Hematopoietic multipotent progenitor cell treated with erythropoietin and hydrocortisone succinate and interleukin-3 and kit ligand, for 17 days (in vitro differentiated cells): ENCODE measurements at regions not wholly inside any gene's neighbourhood (a gene's known extent, or its start where the extent isn't known, plus 50 kb on each side); places are given as distances from the start of the nearest gene placed in this dataset.

Experiments used
- DNase-seq: peaks from one replicate; pipeline ENCODE4 v3.0.0-alpha.2; 2015; ENCODE audit warnings: low spot score

- DNase-seq, result no peak
Observed at GRCh38 chr6:14966096-14966905, 279.6 kb upstream of the JARID2 start.

DNA sequence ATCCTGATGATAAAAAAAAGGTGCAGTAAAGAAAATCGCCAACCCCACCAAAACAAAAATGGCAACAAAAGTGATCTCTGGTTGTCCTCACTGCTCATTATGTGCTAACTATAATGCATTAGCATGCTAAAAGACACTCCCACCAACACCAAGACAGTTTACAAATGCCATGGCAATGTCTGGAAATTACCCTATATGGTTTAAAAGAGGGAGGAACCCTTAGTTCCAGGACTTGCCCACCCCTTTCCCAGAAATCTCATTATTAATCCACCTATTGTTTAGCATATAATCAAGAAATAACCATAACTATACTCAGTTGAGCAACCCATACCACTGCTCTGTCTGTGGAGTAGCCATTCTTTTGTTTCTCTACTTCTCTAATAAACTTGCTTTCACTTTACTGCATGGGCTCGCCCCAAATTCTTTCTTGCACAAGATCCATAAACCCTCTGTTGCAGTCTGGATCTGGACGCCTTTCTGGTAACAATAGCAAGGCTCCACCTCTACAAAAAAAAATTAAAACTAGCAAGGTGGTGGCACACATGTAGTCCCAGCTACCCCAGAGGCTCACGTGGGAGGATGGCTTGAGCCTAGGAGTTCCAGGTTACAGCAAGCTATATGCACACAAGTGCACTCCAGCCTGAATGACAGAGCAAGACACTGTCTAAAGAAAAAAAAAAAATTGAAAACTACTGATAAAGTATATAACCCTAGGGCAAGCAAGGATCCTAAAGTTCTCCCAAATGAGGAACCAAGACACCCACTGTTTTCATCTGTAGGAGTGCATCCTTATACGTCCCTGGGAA lies 278.8 kb upstream of the JARID2 start:
- DNase-seq, result no peak

- no peak for DNase-seq
Observed at GRCh38 chr6:14968056-14968637, 277.7 kb upstream of the JARID2 start.

- no peak for DNase-seq
Observed at GRCh38 chr6:14969126-14969525, 276.7 kb upstream of the JARID2 start.

GRCh38 chr6:14972379-14973067 lies 273.3 kb upstream of the JARID2 start:
- DNase-seq, result no peak

- DNase-seq, result no peak
Observed at GRCh38 chr6:14974372-14974771, 271.5 kb upstream of the JARID2 start.

- DNase-seq, result no peak
Observed at GRCh38 chr6:14974792-14975470, 270.9 kb upstream of the JARID2 start.

DNA sequence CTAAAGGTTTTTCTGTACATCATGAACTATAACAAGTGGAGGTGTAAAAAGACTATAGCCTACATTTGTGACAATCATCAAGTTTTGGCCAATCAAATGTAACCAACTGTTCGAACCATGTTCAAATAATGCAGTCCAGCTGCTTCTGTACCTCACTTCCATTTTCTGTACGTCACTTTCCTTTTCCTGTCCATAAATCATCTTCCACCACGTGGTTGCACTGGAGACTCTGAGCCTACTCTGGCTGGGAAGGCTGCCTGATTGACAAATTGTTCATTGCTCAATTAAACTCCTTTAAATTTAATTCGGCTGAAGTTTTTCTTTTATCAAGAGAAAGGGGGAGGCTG lies 270.4 kb upstream of the JARID2 start:
- DNase-seq, result no peak

DNA sequence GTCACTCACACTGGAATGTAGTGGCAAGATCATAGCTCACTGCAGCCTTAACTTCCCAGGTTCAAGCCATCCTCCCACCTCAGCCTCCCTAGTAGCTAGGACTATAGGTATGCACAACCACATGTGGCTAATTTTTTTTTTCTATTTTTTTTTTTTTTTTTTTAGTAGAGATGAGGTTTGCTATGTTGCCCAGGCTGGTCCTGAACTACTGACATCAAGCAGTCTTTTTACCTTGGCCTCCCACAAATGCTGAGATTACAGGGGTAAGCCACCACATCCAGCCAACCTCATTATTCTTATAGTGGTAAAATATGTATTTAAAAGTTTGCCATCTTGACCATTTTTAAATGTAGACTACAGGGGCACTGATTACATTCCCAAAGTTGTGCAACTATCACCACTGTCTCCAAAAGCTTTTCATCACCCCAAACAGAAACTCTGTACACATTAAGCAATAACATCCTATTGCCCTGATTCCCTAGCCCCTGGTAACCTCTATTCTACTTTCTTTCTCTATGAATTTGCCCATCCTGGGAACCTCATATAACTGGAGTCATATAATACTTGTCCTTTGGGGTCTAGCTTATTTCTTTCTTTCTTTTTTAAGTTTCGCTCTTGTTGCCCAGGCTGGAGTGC lies 268.0 kb upstream of the JARID2 start:
- no peak for DNase-seq

DNA sequence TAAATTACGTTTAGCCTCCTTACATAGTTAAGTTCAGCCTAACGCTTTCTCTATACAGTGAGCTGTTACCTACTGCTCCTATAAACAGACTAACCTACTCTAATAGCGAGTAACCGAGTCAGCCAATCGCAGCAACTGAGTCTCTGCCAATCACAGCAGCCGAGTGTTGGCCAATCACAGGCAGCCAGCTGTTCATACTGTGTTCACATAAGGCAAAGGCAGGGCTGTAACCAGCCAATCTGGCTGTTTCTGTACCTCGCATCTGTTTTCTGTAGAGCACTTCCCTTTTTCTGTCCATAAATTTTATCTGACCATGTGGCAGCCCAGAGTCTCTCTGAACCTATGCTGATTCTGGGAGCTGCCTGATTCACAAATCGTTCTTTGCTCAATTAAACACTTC lies 263.9 kb upstream of the JARID2 start:
- DNase-seq, result no peak

DNA sequence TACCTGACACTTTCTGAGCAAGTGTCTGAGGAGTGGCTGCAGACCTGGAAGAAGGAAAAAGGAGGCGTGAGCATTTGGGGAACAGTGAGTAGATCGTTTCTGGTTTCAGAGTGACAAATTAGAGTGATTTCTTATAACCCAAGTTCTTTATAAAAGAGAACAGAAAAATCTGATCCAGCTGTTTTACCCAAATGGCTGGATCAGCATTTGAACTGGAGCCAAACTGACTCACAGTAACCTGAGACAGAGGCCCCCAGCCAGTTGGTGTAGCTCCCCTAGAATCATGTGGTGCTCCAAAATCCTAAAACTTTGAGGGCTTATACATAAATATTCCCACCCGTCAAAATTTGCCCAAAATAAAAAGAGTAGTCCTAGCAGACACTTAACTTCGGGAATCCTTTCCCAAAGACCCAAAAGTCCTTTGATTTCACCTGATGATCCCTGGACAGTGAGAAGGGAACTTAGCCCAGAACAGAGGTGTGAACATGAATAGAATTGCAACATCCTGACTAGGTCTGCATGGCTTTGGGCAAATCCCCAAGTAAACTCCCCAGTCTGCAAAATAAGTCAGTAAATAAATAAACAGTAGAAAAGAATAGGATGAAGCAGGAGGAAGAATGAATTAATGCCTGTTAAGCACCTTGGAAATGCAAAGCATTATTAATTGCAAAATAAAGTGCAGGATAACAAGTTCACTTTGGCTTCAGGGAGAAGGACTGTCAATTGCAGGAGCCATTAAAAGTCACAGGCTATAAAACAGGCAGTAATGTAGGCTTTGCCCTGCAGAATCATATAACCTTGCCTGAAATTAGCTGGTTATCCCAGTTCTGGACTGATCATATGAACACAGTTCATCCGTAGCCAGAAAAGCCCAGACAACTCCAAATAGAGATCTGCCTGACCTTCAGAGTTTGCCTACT lies 262.0 kb upstream of the JARID2 start:
- no peak for DNase-seq

DNA sequence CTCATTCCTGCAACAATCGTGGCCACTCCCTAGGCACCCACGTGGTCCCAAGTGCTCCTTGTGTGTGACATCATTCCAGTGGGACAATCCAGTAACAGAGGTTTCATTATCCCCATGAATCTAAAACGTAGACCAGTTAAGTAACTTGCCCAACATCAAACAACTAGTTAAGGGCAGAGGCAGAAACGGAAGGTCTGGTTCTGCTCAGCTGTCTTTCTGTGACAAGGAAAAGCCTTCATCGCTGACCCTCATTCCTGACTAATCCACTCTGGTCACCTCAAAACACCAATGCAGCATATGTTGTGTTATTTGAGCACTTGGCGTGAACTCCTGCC lies 261.4 kb upstream of the JARID2 start:
- no peak for DNase-seq

DNA sequence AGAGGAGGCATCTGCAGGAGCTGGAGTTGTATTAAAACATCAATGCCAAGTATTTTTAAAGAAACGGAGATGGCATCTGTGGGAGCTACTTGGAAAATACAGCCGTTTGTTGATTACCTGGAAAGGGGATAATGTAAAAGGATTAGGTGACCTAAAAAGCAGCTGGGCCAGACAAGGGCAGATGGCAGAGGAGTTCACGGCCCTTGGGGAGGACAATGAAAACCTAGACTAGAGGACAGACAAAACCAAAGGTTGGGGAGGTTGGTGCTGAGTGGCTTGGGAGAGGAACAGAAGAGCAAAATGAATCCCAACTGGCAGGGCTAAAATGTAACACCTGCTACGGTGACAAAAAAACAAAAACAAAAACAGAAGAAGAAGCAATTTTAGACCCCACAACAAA lies 260.5 kb upstream of the JARID2 start:
- no peak for DNase-seq

DNA sequence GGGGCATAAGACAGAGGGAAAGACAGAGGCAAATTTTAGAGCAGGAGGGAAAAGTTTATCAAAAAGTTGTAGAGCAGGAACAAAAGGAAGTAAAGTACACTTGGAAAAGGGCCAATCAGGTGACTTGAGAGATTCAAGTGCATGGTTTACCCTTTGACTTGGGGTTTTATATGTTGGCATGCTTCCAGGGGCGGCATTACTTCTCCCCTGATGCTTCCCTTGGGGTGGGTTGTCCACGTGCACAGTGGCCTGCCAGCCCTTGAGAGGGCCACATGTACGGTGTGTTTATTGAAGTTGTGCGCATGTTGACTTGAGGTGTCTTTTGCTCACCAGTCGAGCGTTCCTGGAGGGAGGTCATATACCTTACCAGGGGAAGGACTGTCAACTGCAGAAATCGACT lies 259.5 kb upstream of the JARID2 start:
- DNase-seq, result no peak

DNA sequence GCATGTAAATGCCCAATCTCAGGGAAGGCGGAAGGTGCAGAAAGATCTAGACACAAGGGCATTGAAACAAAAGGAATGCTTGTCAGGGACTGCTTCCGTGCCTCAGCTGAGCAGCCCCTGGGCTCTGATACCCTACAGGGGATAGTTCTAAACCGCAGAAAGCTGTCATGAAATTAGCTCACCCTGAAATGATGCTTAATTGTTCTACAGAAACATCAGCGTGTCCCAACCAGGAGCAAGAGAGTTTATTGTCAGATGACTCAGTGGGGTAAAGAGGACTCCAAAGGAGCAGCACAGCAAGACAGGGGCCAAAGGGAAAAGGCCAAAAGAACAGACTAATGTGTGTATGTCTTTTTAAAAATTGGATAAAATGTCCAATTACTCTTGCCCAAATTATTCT lies 258.4 kb upstream of the JARID2 start:
- no peak for DNase-seq

GRCh38 chr6:14992382-14992781 lies 253.5 kb upstream of the JARID2 start:
- DNase-seq, result no peak

DNA sequence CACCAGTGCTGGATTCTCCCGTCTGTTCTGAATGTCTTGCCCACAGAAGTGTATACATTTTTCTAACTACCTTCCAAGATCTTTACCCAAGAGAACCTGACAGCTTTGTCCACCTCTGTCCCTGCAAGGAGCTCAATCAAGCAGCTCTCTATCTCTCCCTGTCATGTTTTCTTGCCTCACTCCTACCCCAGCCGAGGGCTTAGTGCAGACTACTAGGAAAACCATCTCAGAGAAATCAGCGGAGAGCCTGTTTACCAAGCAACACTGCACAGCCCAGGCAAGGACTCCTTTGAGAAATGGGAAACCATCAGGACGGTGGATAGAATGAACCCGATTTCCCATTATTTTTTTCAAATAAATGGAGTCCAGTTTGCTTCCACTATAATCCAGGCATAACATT lies 250.7 kb upstream of the JARID2 start:
- DNase-seq, result no peak

DNA sequence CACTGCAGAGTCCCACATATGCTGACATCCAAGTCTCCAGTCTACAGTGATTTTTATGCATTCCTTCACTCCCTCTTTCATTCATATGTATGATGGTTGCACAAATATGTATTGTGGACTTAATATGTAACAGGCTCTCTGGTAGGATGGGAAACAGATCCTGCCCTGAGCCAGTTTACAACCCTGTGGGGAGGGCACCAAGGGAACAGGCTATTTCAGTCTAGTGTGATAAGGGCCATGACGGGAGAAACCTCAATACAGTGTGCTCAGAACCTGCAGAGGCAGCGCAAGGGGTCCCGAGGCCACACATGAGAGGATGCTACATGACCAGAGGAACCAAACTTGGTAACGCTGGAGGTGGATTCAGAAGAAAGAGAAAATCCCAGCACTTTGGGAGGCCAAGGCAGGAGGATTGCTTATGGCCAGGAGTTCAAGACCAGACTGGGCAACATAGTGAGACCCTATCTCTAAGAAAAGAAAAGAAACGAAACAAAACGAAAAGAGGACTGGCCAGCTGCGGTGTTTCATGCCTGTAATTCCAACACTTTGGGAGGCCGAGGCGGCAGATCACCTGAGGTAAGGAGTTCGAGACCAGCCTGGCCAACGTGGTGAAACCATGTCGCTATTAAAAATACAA lies 249.8 kb upstream of the JARID2 start:
- no peak for DNase-seq

- no peak for DNase-seq
Observed at GRCh38 chr6:14996892-14997291, 249.0 kb upstream of the JARID2 start.

DNA sequence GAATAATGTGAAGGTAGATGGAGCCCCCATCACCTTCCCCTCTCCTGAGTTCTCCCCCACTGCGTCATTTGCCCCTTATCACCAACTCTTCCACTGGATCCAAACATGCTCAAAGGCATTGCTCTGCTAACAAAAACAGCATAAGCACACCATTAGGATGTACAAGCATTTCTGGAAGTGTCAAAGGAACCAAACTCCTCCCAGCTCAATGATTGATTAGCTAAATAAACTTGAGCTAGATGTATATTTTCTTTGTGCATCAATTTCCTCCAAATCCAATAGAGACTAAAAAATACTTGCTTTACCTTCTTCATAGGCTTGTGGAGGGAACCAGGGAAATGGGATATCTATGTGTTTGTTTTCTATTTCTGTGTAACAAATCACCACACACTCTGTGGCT lies 248.4 kb upstream of the JARID2 start:
- no peak for DNase-seq
